ENCODE measurements at regions not wholly inside any gene's neighbourhood (a gene's known extent, or its start where the extent isn't known, plus 50 kb on each side); places are given as distances from the start of the nearest gene placed in this dataset.

GRCh38 chr13:74557870-74558269, 423.7 kb upstream of the KLF12 start:
- H3K23ac ChIP-seq (ENCODE audit: insufficient read length), result no peak overlapping the region
- no peaks in the 10 kb centered on the region for H3K36me3 ChIP-seq (ENCODE audit: control insufficient read depth in 2 of 4, insufficient read depth in 4 of 4, low read length in 3 of 4)
- H2BK15ac ChIP-seq (ENCODE audit: low read length), result no peak overlapping the region
- H3K79me2 ChIP-seq (ENCODE audit: control insufficient read depth in 1 of 2, insufficient read depth in 2 of 2, low read length in 2 of 2), result no peaks in the 10 kb centered on the region
- ChIA-PET CTCF (ENCODE audit: partially characterized antibody) (interaction anchor here (1.3 kb wide), 1 partner anchor 16 kb away, joined by 5 read pairs; no protein-coding TSS in a partner anchor), POLR2A (ENCODE audit: partially characterized antibody) (no interaction called here)
- no peaks in the 10 kb centered on the region for H3K27me3 ChIP-seq (replicated peaks in 1 of 4; ENCODE audit: control insufficient read depth in 3 of 4, extremely low read depth in 1 of 4, insufficient read depth in 3 of 4, low read length in 3 of 4)
- no peak overlapping the region for H2BK5ac ChIP-seq (ENCODE audit: low read depth, low read length)
- no peak overlapping the region for H4K91ac ChIP-seq (replicated peaks; ENCODE audit: insufficient read length, low read length)
- H3K4me3 ChIP-seq (ENCODE audit: extremely low read depth in 1 of 4, insufficient read depth in 2 of 4, low read depth in 3 of 4, low read length in 4 of 4), result no peak overlapping the region
- no peaks in the 10 kb centered on the region for H3K9me3 ChIP-seq (ENCODE audit: insufficient read depth in 2 of 2, low read depth in 1 of 2, low read length in 1 of 2)
- no peak overlapping the region for H2BK20ac ChIP-seq (ENCODE audit: low read length)
- H4K20me1 ChIP-seq (replicated peaks in 1 of 2; ENCODE audit: control insufficient read depth in 1 of 2, insufficient read depth in 2 of 2, low read length in 2 of 2), result no peaks in the 10 kb centered on the region
- H3K4ac ChIP-seq (replicated peaks; ENCODE audit: insufficient read length, low read depth, low read length), result no peak overlapping the region
- no peak overlapping the region for H3K56ac ChIP-seq (replicated peaks; ENCODE audit: insufficient read length, low read depth, low read length)
- H3K79me1 ChIP-seq (ENCODE audit: low read depth, low read length), result no peaks in the 10 kb centered on the region
- H2BK120ac ChIP-seq (replicated peaks; ENCODE audit: low read depth, low read length), result no peak overlapping the region
- H4K8ac ChIP-seq (ENCODE audit: extremely low read depth, insufficient read depth, low read length), result no peak overlapping the region
- H3K9ac ChIP-seq (replicated peaks in 1 of 4; ENCODE audit: extremely low read depth in 1 of 4, low read depth in 3 of 4, low read length in 3 of 4), result no peak overlapping the region
- DNase-seq (ENCODE audit: low read depth in 1 of 2, low spot score in 2 of 2) (no peak), FAIRE-seq (no peak)
- no peaks in the 10 kb centered on the region; a peak in 1 of 7 replicates for H3K4me1 ChIP-seq (replicated peaks in 1 of 4; ENCODE audit: control insufficient read depth in 3 of 4, insufficient read depth in 4 of 4, low read length in 3 of 4)
- no peak overlapping the region for H3K18ac ChIP-seq (ENCODE audit: extremely low read depth, low read length)
- no peak overlapping the region; the same call in 1 of the 2 replicates for H2AFZ ChIP-seq (ENCODE audit: low read length)
- no peak overlapping the region for H2BK12ac ChIP-seq (ENCODE audit: low read depth, low read length)
- no peak overlapping the region for H3K27ac ChIP-seq (ENCODE audit: low read depth, low read length)
- no peak overlapping the region for H4K5ac ChIP-seq (ENCODE audit: insufficient read length, low read depth, low read length)
- H2AK5ac ChIP-seq (ENCODE audit: low read depth, low read length), result no peak overlapping the region
- no peaks in the 10 kb centered on the region for H3K23me2 ChIP-seq (ENCODE audit: low read depth, low read length)
- no peak for TF ChIP-seq KDM4A (IDR thresholded peaks at IDR 0.05; ENCODE audit: low read depth, low read length, severe bottlenecking)
- no peak for TF ChIP-seq POLR2A (IDR thresholded peaks at IDR 0.05; ENCODE audit: control extremely low read depth in 1 of 2, low read depth in 2 of 2, low read length in 2 of 2)
- no peak for TF ChIP-seq SP1 (IDR thresholded peaks at IDR 0.05; ENCODE audit: low read depth, low read length)
- TF ChIP-seq CEBPB (IDR thresholded peaks at IDR 0.05; ENCODE audit: low read depth, low read length), result no peak
- no peak overlapping the region for H3K14ac ChIP-seq (ENCODE audit: insufficient read length)
- H3K4me2 ChIP-seq (ENCODE audit: insufficient read depth in 1 of 2, low read depth in 2 of 2, low read length in 2 of 2), result no peak overlapping the region
- WGBS, 2 experiments (ENCODE audit: extremely low coverage in 1 of 2, insufficient coverage in 1 of 2, insufficient read length in 1 of 2, insufficient replicate concordance in 2 of 2, low coverage in 1 of 2, low lambda C conversion rate in 2 of 2, missing lambda C conversion rate in 1 of 2), result 81% methylated on average over 1 of the region's 1 CpG; no CpG with 5 or more reads in 1 of the 2 experiments
